Mesothelial cell of epicardium (in vitro differentiated cells): ENCODE measurements at regions not wholly inside any gene's neighbourhood (a gene's known extent, or its start where the extent isn't known, plus 50 kb on each side); places are given as distances from the start of the nearest gene placed in this dataset.
"Not testable (repeated sequence)": the region's sequence is repeated elsewhere in the genome, so short reads cannot be mapped to it uniquely, and the experiment has no call there.

Experiments
- DNase-seq, 2 experiments: peaks; one replicate each; pipeline ENCODE4 v3.0.0; 2021; ENCODE audit warnings: low spot score in 2 of 2; ENCODE audit not compliant: unreplicated experiment in 2 of 2
- H3K27ac Mint-ChIP-seq: 2 replicates; pipeline ENCODE4 v1.8.0; 2021; ENCODE audit warnings: mixed read lengths
- H3K27me3 Mint-ChIP-seq: 2 replicates; pipeline ENCODE4 v1.8.0; 2021; ENCODE audit warnings: low read depth, mixed read lengths
- H3K36me3 Mint-ChIP-seq: 2 replicates; pipeline ENCODE4 v1.8.0; 2021; ENCODE audit warnings: mixed read lengths
- H3K4me1 Mint-ChIP-seq: 2 replicates; pipeline ENCODE4 v1.8.0; 2021; ENCODE audit warnings: mixed read lengths
- H3K4me3 Mint-ChIP-seq: 2 replicates; pipeline ENCODE4 v1.8.0; 2021; ENCODE audit warnings: mild to moderate bottlenecking, moderate library complexity, mixed read lengths
- H3K9me3 Mint-ChIP-seq: 2 replicates; pipeline ENCODE4 v1.8.0; 2021; ENCODE audit warnings: mixed read lengths
- TF ChIP-seq, protein P1 (sequence below): fragments of 200-600 bp; sonication (generic); IDR thresholded peaks from one replicate; pipeline ENCODE4 v1.5.0; 2021; ENCODE audit warnings: antibody characterized with exemption; ENCODE audit not compliant: unreplicated experiment

GRCh38 chr2:82340578-82341053, 2036.1 kb upstream of the LRRTM1 start:
- DNase-seq: no peak
- no peaks in the 10 kb centered on the region for H3K36me3 Mint-ChIP-seq
- peaks cover 10% of the 10 kb centered on the region for H3K4me1 Mint-ChIP-seq
- H3K9me3 Mint-ChIP-seq: no peaks in the 10 kb centered on the region
- peak overlapping the region; percentile 12 for H3K27ac Mint-ChIP-seq
- H3K4me3 Mint-ChIP-seq: no peak overlapping the region
- no peaks in the 10 kb centered on the region for H3K27me3 Mint-ChIP-seq
- TF ChIP-seq, protein P1, sequence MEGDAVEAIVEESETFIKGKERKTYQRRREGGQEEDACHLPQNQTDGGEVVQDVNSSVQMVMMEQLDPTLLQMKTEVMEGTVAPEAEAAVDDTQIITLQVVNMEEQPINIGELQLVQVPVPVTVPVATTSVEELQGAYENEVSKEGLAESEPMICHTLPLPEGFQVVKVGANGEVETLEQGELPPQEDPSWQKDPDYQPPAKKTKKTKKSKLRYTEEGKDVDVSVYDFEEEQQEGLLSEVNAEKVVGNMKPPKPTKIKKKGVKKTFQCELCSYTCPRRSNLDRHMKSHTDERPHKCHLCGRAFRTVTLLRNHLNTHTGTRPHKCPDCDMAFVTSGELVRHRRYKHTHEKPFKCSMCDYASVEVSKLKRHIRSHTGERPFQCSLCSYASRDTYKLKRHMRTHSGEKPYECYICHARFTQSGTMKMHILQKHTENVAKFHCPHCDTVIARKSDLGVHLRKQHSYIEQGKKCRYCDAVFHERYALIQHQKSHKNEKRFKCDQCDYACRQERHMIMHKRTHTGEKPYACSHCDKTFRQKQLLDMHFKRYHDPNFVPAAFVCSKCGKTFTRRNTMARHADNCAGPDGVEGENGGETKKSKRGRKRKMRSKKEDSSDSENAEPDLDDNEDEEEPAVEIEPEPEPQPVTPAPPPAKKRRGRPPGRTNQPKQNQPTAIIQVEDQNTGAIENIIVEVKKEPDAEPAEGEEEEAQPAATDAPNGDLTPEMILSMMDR: no peak

DNA sequence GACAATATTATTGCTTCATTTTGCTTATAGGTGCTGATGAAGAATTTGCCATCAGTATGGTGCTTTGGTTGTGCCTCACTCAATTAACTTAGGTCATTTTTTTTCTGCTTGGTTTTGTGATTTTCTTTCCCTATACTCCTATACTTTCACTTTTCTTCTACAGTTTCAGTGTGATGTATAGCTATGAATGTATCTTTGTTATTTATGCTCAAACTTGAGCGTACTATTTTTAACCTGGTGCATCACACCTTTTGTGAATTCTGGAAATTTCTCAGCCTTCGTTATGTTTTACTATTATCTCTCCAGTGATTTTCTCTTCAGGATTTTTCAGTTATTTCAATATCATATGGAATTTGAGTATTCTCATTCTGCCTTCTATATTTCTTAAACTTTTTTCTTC, 2035.3 kb upstream of the LRRTM1 start:
- Mint-ChIP-seq H3K36me3 (no peaks in the 10 kb centered on the region), H3K27ac (no peak overlapping the region), H3K4me3 (no peak overlapping the region), H3K4me1 (peaks cover 10% of the 10 kb centered on the region), H3K27me3 (no peaks in the 10 kb centered on the region), H3K9me3 (no peaks in the 10 kb centered on the region)
- no peak for DNase-seq
- TF ChIP-seq, protein P1: no peak

DNA sequence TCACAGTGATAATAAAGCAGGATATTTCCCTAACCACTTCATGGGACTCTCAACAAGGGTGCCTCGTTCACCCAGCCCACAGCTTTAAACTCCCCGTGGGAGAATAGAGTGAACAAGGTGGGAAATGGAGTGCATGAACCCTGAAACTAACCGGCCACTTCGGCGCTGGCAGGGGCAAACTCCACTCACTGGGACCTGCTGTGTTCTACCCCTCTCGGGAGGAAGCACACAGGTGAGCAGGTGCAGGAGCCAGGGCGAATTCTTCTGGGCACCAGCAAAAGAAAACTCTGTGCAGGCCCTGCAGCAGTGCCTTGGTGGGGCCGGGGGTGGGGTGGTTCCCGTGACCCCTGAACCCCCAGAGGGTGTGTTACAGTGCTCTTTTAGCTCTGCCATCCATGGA, 2029.1 kb upstream of the LRRTM1 start:
- TF ChIP-seq, protein P1: no peak
- no peaks in the 10 kb centered on the region for H3K27me3 Mint-ChIP-seq
- no peak overlapping the region for H3K4me3 Mint-ChIP-seq
- no peak for DNase-seq
- H3K27ac Mint-ChIP-seq: no peak overlapping the region
- peaks cover 10% of the 10 kb centered on the region for H3K4me1 Mint-ChIP-seq
- H3K36me3 Mint-ChIP-seq: no peaks in the 10 kb centered on the region
- H3K9me3 Mint-ChIP-seq: no peaks in the 10 kb centered on the region

GRCh38 chr2:82330155-82330554, 2025.6 kb upstream of the LRRTM1 start:
- H3K36me3 Mint-ChIP-seq: no peaks in the 10 kb centered on the region
- no peak overlapping the region for H3K4me3 Mint-ChIP-seq
- peak overlapping the region; percentile 21 for H3K27ac Mint-ChIP-seq
- no peak for DNase-seq
- no peaks in the 10 kb centered on the region for H3K27me3 Mint-ChIP-seq
- H3K4me1 Mint-ChIP-seq: peaks cover 10% of the 10 kb centered on the region
- no peaks in the 10 kb centered on the region for H3K9me3 Mint-ChIP-seq
- TF ChIP-seq, protein P1: no peak

DNA sequence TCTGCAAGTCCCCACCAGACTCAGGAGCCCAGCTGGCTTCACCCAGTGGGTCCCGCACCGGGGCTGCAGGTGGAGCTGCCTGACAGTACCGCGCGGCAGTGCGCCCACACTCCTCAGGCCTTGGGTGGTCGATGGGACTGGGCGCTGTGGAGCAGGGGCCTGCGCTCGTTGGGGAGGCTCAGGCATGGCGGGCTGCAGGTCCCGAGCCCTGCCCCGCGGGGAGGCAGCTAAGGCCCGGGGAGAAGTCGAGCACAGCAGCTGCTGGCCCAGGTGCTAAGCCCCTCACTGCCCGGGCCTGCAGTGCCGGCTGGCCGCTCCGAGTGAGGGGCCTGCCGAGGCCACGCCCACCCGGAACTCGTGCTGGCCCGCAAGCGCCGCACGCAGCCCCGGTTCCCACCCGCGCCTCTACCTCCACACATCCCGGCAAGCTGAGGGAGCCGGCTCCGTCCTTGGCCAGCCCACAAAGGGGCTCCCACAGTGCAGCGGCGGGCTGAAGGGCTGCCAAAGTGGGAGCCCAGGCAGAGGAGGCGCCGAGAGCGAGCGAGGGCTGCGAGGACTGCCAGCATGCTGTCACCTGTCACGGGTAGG, 2021.7 kb upstream of the LRRTM1 start:
- H3K9me3 Mint-ChIP-seq, H3K27me3 Mint-ChIP-seq, H3K36me3 Mint-ChIP-seq, H3K27ac Mint-ChIP-seq, H3K4me3 Mint-ChIP-seq, DNase-seq: not testable (repeated sequence)
- peaks cover 10% of the 10 kb centered on the region for H3K4me1 Mint-ChIP-seq

- H3K4me1 Mint-ChIP-seq: peaks cover 3% of the 10 kb centered on the region
- no peaks in the 10 kb centered on the region for H3K27me3 Mint-ChIP-seq
- H3K36me3 Mint-ChIP-seq: no peaks in the 10 kb centered on the region
- H3K4me3 Mint-ChIP-seq: no peak overlapping the region
- H3K27ac Mint-ChIP-seq: no peak overlapping the region
- TF ChIP-seq, protein P1: no peak
- no peaks in the 10 kb centered on the region for H3K9me3 Mint-ChIP-seq
- DNase-seq: no peak
Observed at GRCh38 chr2:82320296-82320695, 2015.7 kb upstream of the LRRTM1 start.
